PC-3 (cell line): ENCODE measurements at regions not wholly inside any gene's neighbourhood (a gene's known extent, or its start where the extent isn't known, plus 50 kb on each side); places are given as distances from the start of the nearest gene placed in this dataset.

ENCODE experiments used
- CTCF ChIP-seq: fragments of 300-600 bp; sonication (generic); conservative IDR thresholded peaks from 2 replicates; pipeline ENCODE4 v1.5.1; 2017; ENCODE audit warnings: antibody characterized with exemption, low read depth, mild to moderate bottlenecking, low read length
- EZH2 ChIP-seq: fragments of 300-600 bp; sonication (generic); IDR thresholded peaks from one replicate; pipeline ENCODE4 v1.6.1; 2017; ENCODE audit warnings: antibody characterized with exemption, mild to moderate bottlenecking, low read length; ENCODE audit not compliant: unreplicated experiment

DNA sequence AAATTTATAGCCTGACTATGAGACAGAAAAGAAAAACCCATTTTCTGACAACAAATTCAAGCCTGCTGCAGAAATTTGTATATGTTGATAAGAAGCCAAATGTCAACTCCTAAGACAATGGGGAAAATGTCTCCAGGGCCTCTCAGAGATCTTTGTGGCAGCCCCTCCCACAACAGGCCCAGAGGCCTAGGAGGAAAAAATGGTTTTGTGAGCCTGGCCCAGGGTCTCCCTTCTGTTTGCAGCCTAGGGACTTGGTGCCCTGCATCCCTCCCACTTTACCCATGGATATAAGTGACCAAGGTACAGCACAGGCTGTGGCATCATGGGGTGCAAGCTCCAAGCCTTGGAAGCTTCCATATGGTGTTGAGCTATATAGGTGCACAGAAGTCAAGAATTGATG is 740.2 kb downstream of the SEMA5A start:
- no peak for TF ChIP-seq EZH2
- no peak for TF ChIP-seq CTCF
